H1 (cell line): ENCODE measurements at regions not wholly inside any gene's neighbourhood (a gene's known extent, or its start where the extent isn't known, plus 50 kb on each side); places are given as distances from the start of the nearest gene placed in this dataset.
"Not testable (repeated sequence)": the region's sequence is repeated elsewhere in the genome, so short reads cannot be mapped to it uniquely, and the experiment has no call there.

Source experiments
- CTCF ChIA-PET: fragments of 300-600 bp; sonication (Branson Sonifier 250); formaldehyde crosslinking; loops from one replicate; lab custom pipeline; 2021; ENCODE audit not compliant: partially characterized antibody; lab: Charles Lee
- POLR2A ChIA-PET: fragments of 300-600 bp; sonication (Branson Sonifier 250); formaldehyde crosslinking; loops from one replicate; lab custom pipeline; 2021; ENCODE audit warnings: inconsistent platforms; ENCODE audit not compliant: partially characterized antibody; lab: Charles Lee
- DNase-seq, 2 experiments: peaks; one replicate each; pipeline versions ENCODE4 v3.0.0 to v3.0.0-alpha.2; 2010 to 2022; ENCODE audit warnings: low spot score in 2 of 2, low read depth in 1 of 2, mixed read lengths in 1 of 2
- FAIRE-seq: peaks from 2 replicates; lab custom pipeline; 2011; peaks lifted over from hg19 to GRCh38; lab: Jason Lieb, UNC
- H2AFZ ChIP-seq: 2 replicates; pipeline ENCODE4 v1.8.1; 2012; ENCODE audit warnings: low read length, inconsistent platforms
- H2AK5ac ChIP-seq: 2 replicates; pipeline ENCODE4 v1.6.1; 2013; ENCODE audit warnings: low read depth, low read length
- H2BK120ac ChIP-seq: replicated peaks from 2 replicates; pipeline ENCODE3; 2013; ENCODE audit warnings: low read depth, low read length, inconsistent platforms
- H2BK12ac ChIP-seq: 2 replicates; pipeline ENCODE4 v1.6.1; 2013; ENCODE audit warnings: low read depth, low read length
- H2BK15ac ChIP-seq: 2 replicates; pipeline ENCODE4 v1.6.1; 2013; ENCODE audit warnings: low read length
- H2BK20ac ChIP-seq: 2 replicates; pipeline ENCODE4 v1.6.1; 2013; ENCODE audit warnings: low read length
- H2BK5ac ChIP-seq: 2 replicates; pipeline ENCODE4 v1.6.1; 2013; ENCODE audit warnings: low read depth, low read length
- H3K14ac ChIP-seq: 2 replicates; pipeline ENCODE4 v1.6.1; 2013; ENCODE audit warnings: inconsistent platforms; ENCODE audit not compliant: insufficient read length
- H3K18ac ChIP-seq: 2 replicates; pipeline ENCODE4 v1.6.1; 2013; ENCODE audit warnings: low read length; ENCODE audit errors: extremely low read depth
- H3K23ac ChIP-seq: 2 replicates; pipeline ENCODE4 v1.6.1; 2013; ENCODE audit warnings: inconsistent platforms; ENCODE audit not compliant: insufficient read length
- H3K23me2 ChIP-seq: 2 replicates; pipeline ENCODE4 v1.6.1; 2013; ENCODE audit warnings: low read depth, low read length
- H3K27ac ChIP-seq: 2 replicates; pipeline ENCODE4 v1.6.1; 2011; ENCODE audit warnings: low read depth, low read length, inconsistent platforms
- H3K27me3 ChIP-seq, 4 experiments: replicated peaks in 1 of 4; 1 replicate in 1 of 4; 2 replicates in 3 of 4; pipeline versions ENCODE4 v1.6.1 to v1.8.1; 2011 to 2013; ENCODE audit warnings: low read length in 3 of 4, mild to moderate bottlenecking in 3 of 4, inconsistent platforms in 2 of 4, mixed read lengths in 2 of 4, moderate library complexity in 1 of 4; ENCODE audit not compliant: control insufficient read depth in 3 of 4, insufficient read depth in 3 of 4; ENCODE audit errors: extremely low read depth in 1 of 4
- H3K36me3 ChIP-seq, 4 experiments: 2 replicates each; pipeline versions ENCODE4 v1.6.1 to v1.8.1; 2011 to 2013; ENCODE audit warnings: mild to moderate bottlenecking in 4 of 4, low read length in 3 of 4, moderate library complexity in 2 of 4, control low read depth in 1 of 4, inconsistent platforms in 1 of 4; ENCODE audit not compliant: insufficient read depth in 4 of 4, control insufficient read depth in 2 of 4
- H3K4ac ChIP-seq: replicated peaks from 2 replicates; pipeline ENCODE3; 2013; ENCODE audit warnings: low read length, low read depth, mixed read lengths, inconsistent platforms; ENCODE audit not compliant: insufficient read length
- H3K4me1 ChIP-seq, 4 experiments: replicated peaks in 1 of 4; 1 replicate in 1 of 4; 2 replicates in 3 of 4; pipeline versions ENCODE4 v1.6.1 to v1.8.1; 2011 to 2013; ENCODE audit warnings: low read length in 3 of 4, inconsistent platforms in 2 of 4, mixed read lengths in 1 of 4; ENCODE audit not compliant: insufficient read depth in 4 of 4, control insufficient read depth in 3 of 4
- H3K4me2 ChIP-seq, 2 experiments: 2 replicates each; pipeline versions ENCODE4 v1.6.1 to v1.8.1; 2011 to 2013; ENCODE audit warnings: low read depth in 2 of 2, low read length in 2 of 2, control low read depth in 1 of 2, inconsistent platforms in 1 of 2, mild to moderate bottlenecking in 1 of 2; ENCODE audit not compliant: insufficient read depth in 1 of 2
- H3K4me3 ChIP-seq, 4 experiments: fragments of 200-600, 300-600 bp in 1 of 4; sonication (generic), shearing (Covaris generic), sonication (Bioruptor Twin) in 1 of 4; 2 replicates each; pipeline versions ENCODE4 v1.5.1 to v1.8.1; 2011 to 2016; ENCODE audit warnings: low read length in 4 of 4, low read depth in 3 of 4, control low read depth in 2 of 4, inconsistent platforms in 2 of 4, mild to moderate bottlenecking in 2 of 4, mixed read lengths in 1 of 4, moderate library complexity in 1 of 4; ENCODE audit not compliant: insufficient read depth in 2 of 4; ENCODE audit errors: extremely low read depth in 1 of 4
- H3K56ac ChIP-seq: replicated peaks from 2 replicates; pipeline ENCODE3; 2013; ENCODE audit warnings: low read depth, mild to moderate bottlenecking, mixed read lengths, low read length, inconsistent platforms; ENCODE audit not compliant: insufficient read length
- H3K79me1 ChIP-seq: 2 replicates; pipeline ENCODE4 v1.6.1; 2013; ENCODE audit warnings: low read depth, low read length, control low read depth
- H3K79me2 ChIP-seq, 2 experiments: 2 replicates each; pipeline versions ENCODE4 v1.6.1 to v1.8.1; 2012 to 2013; ENCODE audit warnings: low read length in 2 of 2, mild to moderate bottlenecking in 2 of 2, inconsistent platforms in 1 of 2; ENCODE audit not compliant: insufficient read depth in 2 of 2, control insufficient read depth in 1 of 2
- H3K9ac ChIP-seq, 4 experiments: replicated peaks in 1 of 4; 1 replicate in 1 of 4; 2 replicates in 3 of 4; pipeline versions ENCODE4 v1.6.1 to v1.8.1; 2011 to 2013; ENCODE audit warnings: low read depth in 3 of 4, low read length in 3 of 4, control low read depth in 2 of 4, mild to moderate bottlenecking in 2 of 4, moderate library complexity in 2 of 4, inconsistent platforms in 1 of 4; ENCODE audit errors: extremely low read depth in 1 of 4
- H3K9me3 ChIP-seq, 2 experiments: 2 replicates each; pipeline versions ENCODE4 v1.6.1 to v1.8.1; 2012 to 2013; ENCODE audit warnings: mild to moderate bottlenecking in 2 of 2, moderate library complexity in 2 of 2, control low read depth in 1 of 2, inconsistent platforms in 1 of 2, low read depth in 1 of 2, low read length in 1 of 2, mixed read lengths in 1 of 2; ENCODE audit not compliant: insufficient read depth in 2 of 2
- H4K20me1 ChIP-seq, 2 experiments: replicated peaks in 1 of 2; 2 replicates each; pipeline versions ENCODE3 to v1.8.1; 2011 to 2013; ENCODE audit warnings: inconsistent platforms in 2 of 2, low read length in 2 of 2, mild to moderate bottlenecking in 1 of 2; ENCODE audit not compliant: insufficient read depth in 2 of 2, control insufficient read depth in 1 of 2
- H4K5ac ChIP-seq: 2 replicates; pipeline ENCODE4 v1.6.1; 2013; ENCODE audit warnings: low read length, low read depth, mixed read lengths, inconsistent platforms; ENCODE audit not compliant: insufficient read length
- H4K8ac ChIP-seq: 2 replicates; pipeline ENCODE4 v1.8.0; 2013; ENCODE audit warnings: mild to moderate bottlenecking, moderate library complexity, low read length, inconsistent platforms; ENCODE audit not compliant: insufficient read depth; ENCODE audit errors: extremely low read depth
- H4K91ac ChIP-seq: replicated peaks from 2 replicates; pipeline ENCODE3; 2013; ENCODE audit warnings: low read length, mixed read lengths, inconsistent platforms; ENCODE audit not compliant: insufficient read length
- WGBS, 2 experiments: shearing (Covaris generic) in 1 of 2; methylation state at CpG; one replicate each; pipeline versions ENCODE4 v1.1.6 to v1.1.7; 2013 to 2015; ENCODE audit warnings: low lambda C conversion rate in 2 of 2, mixed read lengths in 2 of 2, inconsistent platforms in 1 of 2, low coverage in 1 of 2, missing lambda C conversion rate in 1 of 2; ENCODE audit not compliant: insufficient replicate concordance in 2 of 2, insufficient coverage in 1 of 2, insufficient read length in 1 of 2; ENCODE audit errors: extremely low coverage in 1 of 2, missing lambda C conversion rate in 1 of 2; 5-methylcytosine and 5-hydroxymethylcytosine counted together
- TF ChIP-seq, protein P1 (sequence below): IDR thresholded peaks from 2 replicates; pipeline ENCODE4 v1.6.1; 2012; ENCODE audit warnings: inconsistent platforms

DNA sequence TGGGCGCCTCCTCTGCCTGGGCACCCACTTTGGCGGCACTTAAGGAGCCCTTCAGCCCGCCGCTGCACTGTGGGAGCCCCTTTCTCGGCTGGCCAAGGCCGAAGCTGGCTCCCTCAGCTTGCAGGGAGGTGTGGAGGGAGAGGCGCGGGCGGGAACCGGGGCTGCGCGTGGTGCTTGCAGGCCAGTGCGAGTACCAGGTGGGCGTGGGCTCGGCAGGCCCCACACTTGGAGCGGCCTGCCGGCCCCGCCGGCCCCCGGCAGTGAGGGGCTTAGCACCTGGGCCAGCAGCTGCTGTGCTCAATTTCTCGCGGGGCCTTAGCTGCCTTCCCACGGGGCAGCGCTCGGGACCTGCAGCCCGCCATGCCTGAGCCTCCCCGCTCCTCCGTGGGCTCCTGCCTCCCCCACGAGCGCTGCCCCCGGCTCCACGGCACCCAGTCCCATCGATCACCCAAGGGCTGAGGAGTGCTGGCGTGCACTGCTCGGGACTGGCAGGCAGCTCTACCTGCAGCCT is 182.4 kb upstream of the GPRIN3 start:
- CTCF ChIA-PET, result interaction anchor here (1.0 to 1.2 kb wide), 2 partner anchors 8 to 68 kb away, joined by 3 to 6 read pairs; no protein-coding TSS in a partner anchor
- H4K20me1 ChIP-seq, H3K4me2 ChIP-seq, H3K9me3 ChIP-seq, H2AK5ac ChIP-seq, H4K8ac ChIP-seq, H3K27ac ChIP-seq, H3K79me1 ChIP-seq, H3K23me2 ChIP-seq, H2BK12ac ChIP-seq, H3K23ac ChIP-seq, H3K27me3 ChIP-seq, H3K4me1 ChIP-seq, FAIRE-seq, H3K56ac ChIP-seq, H4K5ac ChIP-seq, H3K4me3 ChIP-seq, H4K91ac ChIP-seq, H3K18ac ChIP-seq, H3K9ac ChIP-seq, H3K36me3 ChIP-seq, H2BK120ac ChIP-seq, H2BK20ac ChIP-seq, H2AFZ ChIP-seq, H3K14ac ChIP-seq, H2BK5ac ChIP-seq, H3K79me2 ChIP-seq, H3K4ac ChIP-seq, H2BK15ac ChIP-seq, POLR2A ChIA-PET: not testable (repeated sequence)
- TF ChIP-seq, protein P1, sequence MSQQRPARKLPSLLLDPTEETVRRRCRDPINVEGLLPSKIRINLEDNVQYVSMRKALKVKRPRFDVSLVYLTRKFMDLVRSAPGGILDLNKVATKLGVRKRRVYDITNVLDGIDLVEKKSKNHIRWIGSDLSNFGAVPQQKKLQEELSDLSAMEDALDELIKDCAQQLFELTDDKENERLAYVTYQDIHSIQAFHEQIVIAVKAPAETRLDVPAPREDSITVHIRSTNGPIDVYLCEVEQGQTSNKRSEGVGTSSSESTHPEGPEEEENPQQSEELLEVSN, result peak; percentile 81
- WGBS, 2 experiments, result 93% methylated on average over 33 of the region's 35 CpGs; no CpG with 5 or more reads in 1 of the 2 experiments
- peak in 1 of 2 experiments; percentile 54 for DNase-seq
